GM06990 (cell line): ENCODE measurements at regions not wholly inside any gene's neighbourhood (a gene's known extent, or its start where the extent isn't known, plus 50 kb on each side); places are given as distances from the start of the nearest gene placed in this dataset.

ENCODE experiments used
- DNase-seq: peaks from one replicate; pipeline ENCODE4 v3.0.0-alpha.2; 2011; ENCODE audit not compliant: insufficient read length; ENCODE audit errors: extremely low read depth
- H3K27me3 ChIP-seq: replicated peaks from 2 replicates; pipeline ENCODE4 v1.6.0; 2011; ENCODE audit warnings: low read length; ENCODE audit not compliant: control insufficient read depth, insufficient read depth
- H3K36me3 ChIP-seq: 2 replicates; pipeline ENCODE4 v1.5.1; 2011; ENCODE audit warnings: low read length; ENCODE audit not compliant: control insufficient read depth, insufficient read depth
- H3K4me3 ChIP-seq: replicated peaks from 2 replicates; pipeline ENCODE4 v1.5.1; 2011; ENCODE audit warnings: low read depth, mild to moderate bottlenecking, control low read depth, low read length
- TF ChIP-seq, protein P1 (sequence below): IDR thresholded peaks from 2 replicates; pipeline ENCODE4 v1.5.1; 2011; ENCODE audit warnings: low read length, control low read depth, mild to moderate bottlenecking, inconsistent platforms; ENCODE audit not compliant: insufficient read depth, poor library complexity, severe bottlenecking

GRCh38 chr13:100837631-100838030, 163.0 kb upstream of the TMTC4 start:
- no peaks in the 10 kb centered on the region for H3K36me3 ChIP-seq
- TF ChIP-seq, protein P1, sequence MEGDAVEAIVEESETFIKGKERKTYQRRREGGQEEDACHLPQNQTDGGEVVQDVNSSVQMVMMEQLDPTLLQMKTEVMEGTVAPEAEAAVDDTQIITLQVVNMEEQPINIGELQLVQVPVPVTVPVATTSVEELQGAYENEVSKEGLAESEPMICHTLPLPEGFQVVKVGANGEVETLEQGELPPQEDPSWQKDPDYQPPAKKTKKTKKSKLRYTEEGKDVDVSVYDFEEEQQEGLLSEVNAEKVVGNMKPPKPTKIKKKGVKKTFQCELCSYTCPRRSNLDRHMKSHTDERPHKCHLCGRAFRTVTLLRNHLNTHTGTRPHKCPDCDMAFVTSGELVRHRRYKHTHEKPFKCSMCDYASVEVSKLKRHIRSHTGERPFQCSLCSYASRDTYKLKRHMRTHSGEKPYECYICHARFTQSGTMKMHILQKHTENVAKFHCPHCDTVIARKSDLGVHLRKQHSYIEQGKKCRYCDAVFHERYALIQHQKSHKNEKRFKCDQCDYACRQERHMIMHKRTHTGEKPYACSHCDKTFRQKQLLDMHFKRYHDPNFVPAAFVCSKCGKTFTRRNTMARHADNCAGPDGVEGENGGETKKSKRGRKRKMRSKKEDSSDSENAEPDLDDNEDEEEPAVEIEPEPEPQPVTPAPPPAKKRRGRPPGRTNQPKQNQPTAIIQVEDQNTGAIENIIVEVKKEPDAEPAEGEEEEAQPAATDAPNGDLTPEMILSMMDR: no peak
- no peaks in the 10 kb centered on the region for H3K27me3 ChIP-seq
- no peak overlapping the region for H3K4me3 ChIP-seq
- no peak for DNase-seq

DNA sequence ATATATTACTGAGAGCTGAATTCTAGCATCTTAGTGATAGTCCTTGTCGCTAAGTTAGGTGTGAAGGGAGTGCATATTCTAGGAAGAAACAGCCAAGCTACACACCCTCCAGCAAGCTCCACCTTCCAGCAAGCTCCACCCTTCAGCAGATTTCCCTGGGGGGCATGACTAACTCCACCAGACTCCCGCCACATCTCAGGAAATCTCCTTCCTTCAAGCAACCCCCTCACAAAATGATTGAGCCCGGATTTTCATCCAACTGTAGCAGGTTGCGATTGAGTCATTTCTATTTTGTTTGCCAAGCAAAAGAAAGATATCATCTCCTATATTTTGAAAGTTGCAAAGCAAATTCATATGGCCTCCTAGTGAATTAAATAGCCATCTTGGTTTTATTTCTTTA, 162.1 kb upstream of the TMTC4 start:
- TF ChIP-seq, protein P1: no peak
- Histone ChIP-seq H3K4me3 (no peak overlapping the region), H3K36me3 (no peaks in the 10 kb centered on the region), H3K27me3 (no peaks in the 10 kb centered on the region)
- DNase-seq: no peak

DNA sequence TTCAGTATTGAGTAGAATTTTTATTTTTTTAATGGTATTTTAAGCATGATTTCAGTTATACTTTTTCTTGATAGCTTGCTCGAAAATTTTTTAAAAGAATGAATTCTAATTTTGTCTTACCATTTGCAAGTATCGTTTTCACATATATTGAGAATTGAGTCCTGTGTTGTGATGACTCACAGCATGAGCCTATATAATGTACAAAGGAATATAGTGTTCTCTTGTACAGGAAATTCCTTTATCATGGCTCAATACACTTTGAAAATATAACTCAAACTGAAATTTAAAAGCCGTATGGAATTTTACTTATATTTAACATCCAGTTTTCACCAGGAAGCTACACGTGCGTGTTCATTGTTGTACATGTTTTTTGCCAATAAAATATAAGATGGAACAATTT, 161.1 kb upstream of the TMTC4 start:
- no peak for DNase-seq
- TF ChIP-seq, protein P1: no peak
- H3K36me3 ChIP-seq: no peaks in the 10 kb centered on the region
- H3K27me3 ChIP-seq: no peaks in the 10 kb centered on the region
- H3K4me3 ChIP-seq: no peak overlapping the region

DNA sequence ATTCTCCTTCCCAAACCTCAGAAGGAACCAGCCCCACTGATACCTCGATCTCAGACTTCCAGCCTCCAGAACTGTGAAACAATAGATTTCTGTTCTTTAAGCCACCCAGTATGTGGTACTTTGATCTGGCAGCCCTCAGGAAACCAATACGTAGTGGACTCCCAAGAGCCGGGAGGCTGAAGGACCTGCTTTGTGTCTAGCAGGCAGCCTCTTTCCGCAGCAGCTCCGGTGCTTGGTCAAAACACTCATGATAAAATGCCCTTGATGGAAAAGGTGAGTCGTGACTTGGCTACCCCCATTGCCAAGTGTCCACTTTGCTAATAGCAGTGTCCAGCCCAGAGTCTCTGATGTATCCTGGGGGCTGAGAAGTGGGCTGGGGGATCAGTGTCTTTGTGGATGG, 158.8 kb upstream of the TMTC4 start:
- H3K27me3 ChIP-seq: no peaks in the 10 kb centered on the region
- H3K36me3 ChIP-seq: no peaks in the 10 kb centered on the region
- TF ChIP-seq, protein P1: no peak
- H3K4me3 ChIP-seq: no peak overlapping the region
- DNase-seq: no peak

- Histone ChIP-seq H3K27me3 (no peaks in the 10 kb centered on the region), H3K36me3 (no peaks in the 10 kb centered on the region), H3K4me3 (no peak overlapping the region)
- TF ChIP-seq, protein P1: peak; percentile 21
- no peak for DNase-seq
These were observed 153.6 kb upstream of the TMTC4 start for GRCh38 chr13:100828226-100828625.

DNA sequence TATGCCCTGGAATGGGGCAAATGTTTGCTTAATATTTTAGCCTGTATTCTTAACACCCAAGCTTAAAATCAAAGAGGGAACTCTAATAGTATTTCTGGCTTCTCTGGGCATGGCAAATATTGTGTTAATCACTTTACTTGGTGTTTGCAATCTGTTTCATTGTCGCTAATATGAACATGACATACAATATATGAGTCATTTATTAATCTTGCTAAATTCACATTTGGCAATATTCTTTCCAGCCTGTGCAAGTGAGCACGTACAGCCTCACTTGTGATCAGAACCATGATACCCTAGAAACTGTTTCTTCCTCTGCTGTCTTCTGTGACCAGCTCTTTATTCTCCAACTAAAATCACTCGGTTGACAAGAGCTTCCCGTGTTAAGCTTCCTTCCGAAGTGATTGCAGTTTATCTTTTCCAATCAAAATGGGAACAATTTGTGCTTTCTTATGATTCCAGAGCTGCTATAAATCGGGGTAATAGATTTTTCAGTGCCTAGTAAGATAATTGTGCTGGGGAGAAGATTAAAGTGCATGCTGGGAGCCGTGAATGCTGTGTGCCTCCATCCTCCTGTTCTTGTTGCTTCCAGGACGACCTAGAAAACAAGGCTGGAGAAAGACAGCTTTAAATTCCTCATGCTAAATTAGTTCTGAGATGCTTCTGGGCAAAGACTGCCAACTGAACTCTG, 153.0 kb upstream of the TMTC4 start:
- TF ChIP-seq, protein P1: no peak
- Histone ChIP-seq H3K4me3 (no peak overlapping the region), H3K36me3 (no peaks in the 10 kb centered on the region), H3K27me3 (no peaks in the 10 kb centered on the region)
- DNase-seq: no peak
